Urothelium cell line (cell line): ENCODE measurements at regions not wholly inside any gene's neighbourhood (a gene's known extent, or its start where the extent isn't known, plus 50 kb on each side); places are given as distances from the start of the nearest gene placed in this dataset.
A peak's percentile ranks its signal among the peaks of the same experiment; 100 is the strongest.

ENCODE experiments used
- DNase-seq: peaks from one replicate; pipeline ENCODE4 v3.0.0; 2011; ENCODE audit warnings: low spot score, mixed read lengths
- FAIRE-seq: peaks from 2 replicates; lab custom pipeline; 2011; peaks lifted over from hg19 to GRCh38; lab: Jason Lieb, UNC

GRCh38 chr5:152978141-152978835 is 512.2 kb upstream of the GRIA1 start:
- no peak for FAIRE-seq
- DNase-seq: no peak

GRCh38 chr5:152987131-152987530 is 503.3 kb upstream of the GRIA1 start:
- no peak for FAIRE-seq
- no peak for DNase-seq

GRCh38 chr5:152990217-152990616 is 500.3 kb upstream of the GRIA1 start:
- FAIRE-seq: no peak
- DNase-seq: no peak

GRCh38 chr5:152990649-152991048 is 499.8 kb upstream of the GRIA1 start:
- DNase-seq: no peak
- no peak for FAIRE-seq

GRCh38 chr5:152994033-152994680 is 496.3 kb upstream of the GRIA1 start:
- no peak for DNase-seq
- no peak for FAIRE-seq

GRCh38 chr5:152995214-152995725 is 495.2 kb upstream of the GRIA1 start:
- no peak for DNase-seq

GRCh38 chr5:153005711-153006110 is 484.8 kb upstream of the GRIA1 start:
- DNase-seq: no peak
- FAIRE-seq: no peak

More at GRCh38 chr5:152995214-152995725, 495.2 kb upstream of the GRIA1 start:
- FAIRE-seq: no peak

GRCh38 chr5:153006681-153007080 is 483.8 kb upstream of the GRIA1 start:
- DNase-seq (no peak), FAIRE-seq (no peak)

- DNase-seq (no peak), FAIRE-seq (no peak)
Observed at GRCh38 chr5:153014194-153014593, 476.3 kb upstream of the GRIA1 start.

GRCh38 chr5:153018121-153018520 is 472.3 kb upstream of the GRIA1 start:
- no peak for DNase-seq
- FAIRE-seq: no peak

GRCh38 chr5:153030755-153031725 is 459.4 kb upstream of the GRIA1 start:
- no peak for DNase-seq

GRCh38 chr5:153039501-153039900 is 451.0 kb upstream of the GRIA1 start:
- DNase-seq (no peak), FAIRE-seq (no peak)

More at GRCh38 chr5:153030755-153031725, 459.4 kb upstream of the GRIA1 start:
- no peak for FAIRE-seq

- no peak for FAIRE-seq
Observed at GRCh38 chr5:153043886-153044285, 446.6 kb upstream of the GRIA1 start.

GRCh38 chr5:153050496-153051179 is 439.8 kb upstream of the GRIA1 start:
- FAIRE-seq (no peak), DNase-seq (no peak)

More at GRCh38 chr5:153043886-153044285, 446.6 kb upstream of the GRIA1 start:
- peak; percentile 26 for DNase-seq

- no peak for DNase-seq
- no peak for FAIRE-seq
Observed at GRCh38 chr5:153066281-153066680, 424.2 kb upstream of the GRIA1 start.

- FAIRE-seq (no peak), DNase-seq (no peak)
Observed at GRCh38 chr5:153067869-153068268, 422.6 kb upstream of the GRIA1 start.

- DNase-seq: no peak
- FAIRE-seq: no peak
Observed at GRCh38 chr5:153079396-153079795, 411.1 kb upstream of the GRIA1 start.

GRCh38 chr5:153080940-153081339 is 409.5 kb upstream of the GRIA1 start:
- FAIRE-seq: no peak
- no peak for DNase-seq

- FAIRE-seq: no peak
- DNase-seq: no peak
Observed at GRCh38 chr5:153081385-153081784, 409.1 kb upstream of the GRIA1 start.

- no peak for DNase-seq
Observed at GRCh38 chr5:153084511-153084910, 406.0 kb upstream of the GRIA1 start.

More at GRCh38 chr5:153084511-153084910, 406.0 kb upstream of the GRIA1 start:
- FAIRE-seq: no peak
